ENCODE measurements at regions not wholly inside any gene's neighbourhood (a gene's known extent, or its start where the extent isn't known, plus 50 kb on each side); places are given as distances from the start of the nearest gene placed in this dataset.

GRCh38 chr2:34848132-34848531 is 1249.0 kb upstream of the FAM98A start:
- no peak overlapping the region for H2BK20ac ChIP-seq (ENCODE audit: low read length)
- H2BK120ac ChIP-seq (replicated peaks; ENCODE audit: low read depth, low read length), result no peak overlapping the region
- no peaks in the 10 kb centered on the region for H3K36me3 ChIP-seq (ENCODE audit: control insufficient read depth in 2 of 4, insufficient read depth in 4 of 4, low read length in 3 of 4)
- H3K27ac ChIP-seq (ENCODE audit: low read depth, low read length), result no peak overlapping the region
- H2BK12ac ChIP-seq (ENCODE audit: low read depth, low read length), result no peak overlapping the region
- H2BK15ac ChIP-seq (ENCODE audit: low read length), result no peak overlapping the region
- no peaks in the 10 kb centered on the region for H4K20me1 ChIP-seq (replicated peaks in 1 of 2; ENCODE audit: control insufficient read depth in 1 of 2, insufficient read depth in 2 of 2, low read length in 2 of 2)
- no peak overlapping the region for H4K5ac ChIP-seq (ENCODE audit: insufficient read length, low read depth, low read length)
- no peaks in the 10 kb centered on the region for H3K9me3 ChIP-seq (ENCODE audit: insufficient read depth in 2 of 2, low read depth in 1 of 2, low read length in 1 of 2)
- no peak overlapping the region for H2AFZ ChIP-seq (ENCODE audit: low read length)
- H3K4me1 ChIP-seq (replicated peaks in 1 of 4; ENCODE audit: control insufficient read depth in 3 of 4, insufficient read depth in 4 of 4, low read length in 3 of 4), result no peaks in the 10 kb centered on the region
- H3K9ac ChIP-seq (replicated peaks in 1 of 4; ENCODE audit: extremely low read depth in 1 of 4, low read depth in 3 of 4, low read length in 3 of 4), result no peak overlapping the region
- no peak for DNase-seq (ENCODE audit: low read depth in 1 of 2, low spot score in 2 of 2)
- H2AK5ac ChIP-seq (ENCODE audit: low read depth, low read length), result no peak overlapping the region
- H3K23ac ChIP-seq (ENCODE audit: insufficient read length), result no peak overlapping the region
- H3K18ac ChIP-seq (ENCODE audit: extremely low read depth, low read length), result no peak overlapping the region
- ChIA-PET POLR2A (ENCODE audit: partially characterized antibody) (no interaction called here), CTCF (ENCODE audit: partially characterized antibody) (no interaction called here)
- H3K27me3 ChIP-seq (replicated peaks in 1 of 4; ENCODE audit: control insufficient read depth in 3 of 4, extremely low read depth in 1 of 4, insufficient read depth in 3 of 4, low read length in 3 of 4), result no peaks in the 10 kb centered on the region
- FAIRE-seq, result no peak
- H2BK5ac ChIP-seq (ENCODE audit: low read depth, low read length), result no peak overlapping the region
- no peaks in the 10 kb centered on the region for H3K79me1 ChIP-seq (ENCODE audit: low read depth, low read length)
- no peak overlapping the region for H3K4ac ChIP-seq (replicated peaks; ENCODE audit: insufficient read length, low read depth, low read length)
- no peak overlapping the region for H3K4me3 ChIP-seq (ENCODE audit: extremely low read depth in 1 of 4, insufficient read depth in 2 of 4, low read depth in 3 of 4, low read length in 4 of 4)
- no peaks in the 10 kb centered on the region for H3K23me2 ChIP-seq (ENCODE audit: low read depth, low read length)
- no peak overlapping the region for H3K4me2 ChIP-seq (ENCODE audit: insufficient read depth in 1 of 2, low read depth in 2 of 2, low read length in 2 of 2)
- no peaks in the 10 kb centered on the region for H3K79me2 ChIP-seq (ENCODE audit: control insufficient read depth in 1 of 2, insufficient read depth in 2 of 2, low read length in 2 of 2)
- H4K8ac ChIP-seq (ENCODE audit: extremely low read depth, insufficient read depth, low read length), result no peak overlapping the region
- H4K91ac ChIP-seq (replicated peaks; ENCODE audit: insufficient read length, low read length), result no peak overlapping the region
- no peak overlapping the region for H3K14ac ChIP-seq (ENCODE audit: insufficient read length)
- H3K56ac ChIP-seq (replicated peaks; ENCODE audit: insufficient read length, low read depth, low read length), result no peak overlapping the region
- WGBS, 2 experiments (ENCODE audit: extremely low coverage in 1 of 2, insufficient coverage in 1 of 2, insufficient read length in 1 of 2, insufficient replicate concordance in 2 of 2, low coverage in 1 of 2, low lambda C conversion rate in 2 of 2, missing lambda C conversion rate in 1 of 2), result 70% methylated on average over 2 of the region's 2 CpGs; no CpG with 5 or more reads in 1 of the 2 experiments
- TF ChIP-seq RAD21 (IDR thresholded peaks at IDR 0.05 in 1 of 2, conservative IDR thresholded peaks at IDR 0.05 in 1 of 2; ENCODE audit: low read depth in 2 of 2, low read length in 2 of 2) (no peak), MAX (IDR thresholded peaks at IDR 0.05) (no peak), RXRA (IDR thresholded peaks at IDR 0.05; ENCODE audit: insufficient read depth, low read depth, low read length) (no peak), CBX8 (IDR thresholded peaks at IDR 0.05; ENCODE audit: borderline replicate concordance, low read depth, low read length) (no peak), PHF8 (conservative IDR thresholded peaks at IDR 0.05; ENCODE audit: low read depth, low read length) (no peak), HDAC2 (IDR thresholded peaks at IDR 0.05; ENCODE audit: borderline replicate concordance in 1 of 2, low read depth in 2 of 2, low read length in 2 of 2) (no peak), SP4 (IDR thresholded peaks at IDR 0.05; ENCODE audit: low read length) (no peak), SRF (IDR thresholded peaks at IDR 0.05; ENCODE audit: low read depth, low read length) (no peak), POLR2AphosphoS5 (IDR thresholded peaks at IDR 0.05; ENCODE audit: low read depth, low read length) (no peak), ASH2L (IDR thresholded peaks at IDR 0.05; ENCODE audit: low read length) (no peak), BRCA1 (IDR thresholded peaks at IDR 0.05; ENCODE audit: low read depth, low read length) (no peak), RFX5 (IDR thresholded peaks at IDR 0.05; ENCODE audit: borderline replicate concordance, low read depth, low read length) (no peak), SIRT6 (IDR thresholded peaks at IDR 0.05; ENCODE audit: low read length) (no peak)
- TF ChIP-seq, protein P1, sequence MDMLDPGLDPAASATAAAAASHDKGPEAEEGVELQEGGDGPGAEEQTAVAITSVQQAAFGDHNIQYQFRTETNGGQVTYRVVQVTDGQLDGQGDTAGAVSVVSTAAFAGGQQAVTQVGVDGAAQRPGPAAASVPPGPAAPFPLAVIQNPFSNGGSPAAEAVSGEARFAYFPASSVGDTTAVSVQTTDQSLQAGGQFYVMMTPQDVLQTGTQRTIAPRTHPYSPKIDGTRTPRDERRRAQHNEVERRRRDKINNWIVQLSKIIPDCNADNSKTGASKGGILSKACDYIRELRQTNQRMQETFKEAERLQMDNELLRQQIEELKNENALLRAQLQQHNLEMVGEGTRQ (IDR thresholded peaks at IDR 0.05; ENCODE audit: low read length), result no peak

Data from H1 (cell line).